ENCODE measurements at regions not wholly inside any gene's neighbourhood (a gene's known extent, or its start where the extent isn't known, plus 50 kb on each side); places are given as distances from the start of the nearest gene placed in this dataset.
"Not testable (repeated sequence)": the region's sequence is repeated elsewhere in the genome, so short reads cannot be mapped to it uniquely, and the experiment has no call there.

DNA sequence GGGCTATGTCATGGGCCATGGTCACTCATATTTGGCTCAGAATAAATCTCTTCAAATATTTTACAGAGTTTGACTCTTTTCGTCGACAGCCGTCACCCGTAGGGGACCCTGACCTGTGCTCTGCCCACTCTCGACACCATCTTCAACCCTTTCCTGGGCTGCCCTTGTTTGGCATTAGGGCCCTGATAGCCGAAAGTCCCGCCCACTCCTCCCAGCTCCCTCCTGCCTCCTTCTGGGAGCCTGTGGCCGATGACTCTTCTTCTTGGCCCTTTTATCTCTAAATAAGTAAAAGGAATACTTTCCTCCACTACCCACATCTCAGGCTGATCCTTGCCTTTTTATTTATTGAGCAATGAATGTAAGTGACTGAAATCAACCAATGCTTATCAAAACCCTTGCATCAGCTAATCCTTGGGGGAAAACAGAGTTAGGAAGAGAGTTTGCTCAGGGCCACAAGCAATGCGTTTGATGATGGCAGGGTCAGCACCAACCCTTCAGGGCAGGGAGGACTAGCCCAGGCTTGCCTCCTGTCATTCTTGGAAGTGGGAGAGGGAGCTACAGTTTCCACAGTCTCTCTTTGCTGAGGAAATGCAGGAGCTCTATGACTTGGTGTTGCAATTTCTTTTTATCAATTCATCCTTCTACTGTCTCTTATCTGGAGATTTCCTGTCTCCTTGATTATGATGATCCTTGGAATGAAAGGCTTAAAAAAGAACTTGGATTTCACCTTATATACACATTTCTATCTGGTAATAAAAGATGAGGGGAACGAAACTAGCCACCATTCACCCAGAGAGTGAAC is 218.2 kb upstream of the PODXL start:
- no peak for DNase-seq

- no peak for DNase-seq
These were observed 217.0 kb upstream of the PODXL start for GRCh38 chr7:131773413-131773812.

GRCh38 chr7:131769241-131769640 is 212.8 kb upstream of the PODXL start:
- no peak for DNase-seq

DNA sequence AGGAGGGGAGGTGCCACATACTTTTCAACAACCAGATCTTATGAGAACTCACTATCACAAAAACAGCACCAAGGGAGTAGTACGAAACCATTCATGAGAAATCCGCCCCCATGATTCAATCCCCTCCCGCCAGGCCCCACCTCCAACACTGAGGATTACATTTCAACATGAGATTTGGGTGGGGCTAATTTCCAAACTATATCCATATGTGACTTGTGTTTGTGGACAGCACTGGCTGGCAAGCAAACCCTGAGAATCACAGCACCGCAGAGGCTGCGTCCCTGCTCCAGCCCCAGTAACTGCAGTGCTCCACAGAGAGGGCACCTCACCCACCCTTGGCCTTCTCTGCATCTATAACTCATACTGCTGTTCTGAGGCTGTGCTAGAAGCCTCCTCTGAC is 211.2 kb upstream of the PODXL start:
- DNase-seq: no peak

DNA sequence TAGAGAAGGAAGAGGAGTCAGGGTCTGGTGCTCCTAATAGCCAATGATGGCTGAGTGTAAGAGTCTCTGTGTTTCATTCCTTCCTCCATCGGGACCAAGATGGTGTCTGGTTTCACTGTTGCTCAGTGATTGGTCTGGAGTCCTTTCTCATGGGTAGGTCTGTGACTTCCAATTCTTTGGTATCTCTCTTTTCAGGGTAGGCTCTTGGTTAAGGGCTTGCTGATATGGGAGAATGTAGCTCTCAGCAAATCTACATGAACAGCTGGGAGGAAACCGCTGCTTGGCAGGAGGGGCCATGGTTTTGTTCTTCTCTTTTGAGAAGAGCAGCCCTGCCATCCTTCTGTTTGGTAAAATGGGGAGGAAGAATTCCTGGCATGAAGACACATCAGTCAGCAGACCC is 209.1 kb upstream of the PODXL start:
- DNase-seq: no peak

GRCh38 chr7:131764143-131764775 is 207.8 kb upstream of the PODXL start:
- no peak for DNase-seq

DNA sequence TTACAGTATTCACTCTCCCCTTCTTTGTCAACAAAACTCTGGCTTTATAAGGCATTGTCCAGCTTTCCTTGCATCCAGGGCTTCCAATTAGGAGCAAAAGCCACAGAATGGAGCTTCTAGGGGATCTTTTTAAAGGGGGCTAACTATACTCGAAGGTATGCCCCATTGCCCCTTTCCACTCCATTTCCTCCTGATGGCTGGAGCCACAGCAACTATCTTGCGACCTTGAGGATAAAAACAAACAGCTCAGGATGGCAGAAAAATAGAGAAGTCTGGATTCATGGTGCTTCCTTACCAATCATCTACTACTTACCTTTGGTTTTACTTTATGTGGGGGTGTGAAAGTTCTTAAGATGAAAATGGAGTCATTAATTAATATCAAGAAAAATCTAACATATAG is 206.3 kb upstream of the PODXL start:
- no peak for DNase-seq

DNA sequence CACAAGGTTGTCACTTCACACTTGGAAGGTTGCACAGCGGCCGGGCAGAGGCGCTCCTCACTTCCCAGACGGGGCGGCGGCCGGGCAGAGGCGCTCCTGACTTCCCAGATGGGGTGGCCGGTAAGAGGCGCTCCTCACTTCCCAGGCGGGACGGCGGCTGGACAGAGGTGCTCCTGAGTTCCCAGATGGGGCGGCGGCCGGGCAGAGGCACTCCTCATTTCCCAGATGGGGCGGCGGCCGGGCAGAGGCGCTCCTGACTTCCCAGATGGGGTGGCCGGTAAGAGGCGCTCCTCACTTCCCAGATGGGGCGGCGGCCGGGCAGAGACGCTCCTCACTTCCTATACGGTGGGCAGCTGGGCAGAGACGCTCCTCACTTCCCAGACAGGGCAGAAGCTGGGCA is 199.4 kb upstream of the PODXL start:
- not testable (repeated sequence) for DNase-seq

DNA sequence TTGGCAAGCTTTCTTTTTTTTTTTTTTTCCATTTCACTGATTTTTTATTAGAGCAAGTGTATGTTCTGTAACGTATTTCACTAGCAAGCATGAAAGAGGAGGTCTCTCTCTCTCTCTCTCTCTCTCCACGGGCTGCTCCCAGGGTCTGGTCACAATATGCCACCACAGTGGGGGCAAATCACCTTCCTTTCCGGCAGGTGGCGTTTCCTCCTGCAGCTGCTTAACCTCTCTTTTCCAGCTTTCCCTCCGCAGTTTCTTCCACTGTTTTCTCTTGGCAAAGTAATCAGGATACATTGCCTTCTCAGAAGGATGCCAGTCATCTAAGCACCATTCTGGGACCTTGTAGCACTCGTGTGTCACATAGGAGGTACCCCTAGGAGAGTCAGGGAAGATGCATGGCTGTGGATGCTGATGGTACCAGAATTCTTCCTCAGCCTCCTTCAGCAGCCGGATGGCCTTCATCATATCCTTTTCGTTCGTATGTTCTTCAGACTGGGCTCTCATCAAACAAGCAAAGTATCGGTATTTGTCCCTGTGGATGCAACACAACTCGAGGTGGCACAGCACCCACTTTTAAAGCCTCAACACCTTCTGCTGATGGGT is 197.3 kb upstream of the PODXL start:
- no peak for DNase-seq

- DNase-seq: no peak
These were observed 191.3 kb upstream of the PODXL start for GRCh38 chr7:131747658-131748232.

GRCh38 chr7:131745390-131746248 is 189.2 kb upstream of the PODXL start:
- no peak for DNase-seq

DNA sequence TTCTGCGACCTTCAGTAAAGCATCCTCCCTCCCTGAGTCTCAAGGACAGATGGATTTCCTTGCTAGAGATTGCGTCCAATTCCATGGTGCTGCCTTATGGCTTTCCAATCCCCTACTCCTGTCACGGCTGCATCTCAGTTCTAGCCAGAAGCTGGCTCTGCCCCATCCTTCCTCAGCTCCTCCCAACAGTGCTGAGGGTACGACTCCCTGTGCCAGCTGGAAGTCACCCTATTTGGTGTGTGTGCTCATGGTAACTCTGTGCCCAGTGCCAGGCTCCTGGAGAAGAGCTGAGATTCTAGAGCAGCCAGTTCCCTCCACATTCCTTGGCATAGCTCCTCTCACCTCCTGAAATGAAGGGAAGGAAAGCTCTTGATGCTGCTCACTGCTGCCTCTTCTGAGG is 185.0 kb upstream of the PODXL start:
- DNase-seq: no peak

DNA sequence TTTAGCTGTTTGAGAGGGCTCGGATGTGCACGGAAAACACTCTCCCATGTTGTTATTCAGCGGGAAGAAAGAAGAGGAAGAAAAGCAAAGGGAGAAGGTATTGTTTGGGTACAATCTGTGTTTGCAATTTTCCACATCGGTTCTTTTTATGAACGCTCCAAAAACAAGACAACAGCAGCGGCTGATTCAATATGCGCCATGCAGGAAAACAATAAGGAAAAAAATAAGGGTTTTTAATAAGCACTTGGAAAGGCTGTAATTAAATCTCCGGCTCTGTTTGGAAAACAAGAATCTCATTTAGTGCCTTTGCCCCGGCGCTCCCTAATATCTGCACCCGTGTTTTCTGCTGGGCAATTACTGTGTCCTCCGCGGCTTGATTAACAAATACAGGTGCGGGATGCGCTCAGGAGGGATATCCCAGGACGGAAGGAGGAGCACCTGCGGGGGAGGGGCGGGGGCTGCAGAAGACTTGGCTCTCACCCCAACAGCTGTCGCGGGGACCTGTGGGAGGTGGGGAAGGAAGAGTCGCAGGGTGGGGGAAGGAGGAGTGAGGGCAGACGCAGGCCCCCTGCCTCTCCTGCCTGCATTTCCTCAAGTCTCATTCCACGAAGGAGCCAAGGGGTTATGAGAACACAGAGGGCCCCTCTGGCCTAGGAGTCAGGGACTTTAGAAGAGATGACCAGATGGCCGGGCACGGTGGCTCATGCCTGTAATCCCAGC is 181.5 kb upstream of the PODXL start:
- no peak for DNase-seq

- DNase-seq: no peak
These were observed 178.7 kb upstream of the PODXL start for GRCh38 chr7:131735101-131735500.

DNA sequence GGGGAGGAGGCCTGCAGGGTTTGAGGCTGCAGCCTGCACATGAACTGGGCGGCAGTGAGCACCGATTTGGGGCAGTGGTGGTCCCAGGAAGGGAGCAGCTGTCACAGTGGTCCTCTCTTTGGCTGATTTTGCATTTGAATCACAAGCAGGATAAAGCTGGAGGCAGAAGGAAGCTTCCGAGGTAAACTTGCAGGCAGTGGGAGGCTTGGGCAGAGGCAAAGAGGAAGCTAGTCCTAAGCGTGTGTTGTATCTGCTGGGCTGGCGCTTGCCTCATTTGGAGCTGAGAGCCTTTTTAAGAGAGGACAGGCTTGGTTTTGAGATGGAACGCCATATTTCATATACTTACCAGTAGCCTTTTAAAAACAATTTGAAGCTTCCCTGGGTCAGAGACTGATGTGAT is 177.2 kb upstream of the PODXL start:
- DNase-seq: no peak

- DNase-seq: no peak
These were observed 170.8 kb upstream of the PODXL start for GRCh38 chr7:131727189-131727588.

DNA sequence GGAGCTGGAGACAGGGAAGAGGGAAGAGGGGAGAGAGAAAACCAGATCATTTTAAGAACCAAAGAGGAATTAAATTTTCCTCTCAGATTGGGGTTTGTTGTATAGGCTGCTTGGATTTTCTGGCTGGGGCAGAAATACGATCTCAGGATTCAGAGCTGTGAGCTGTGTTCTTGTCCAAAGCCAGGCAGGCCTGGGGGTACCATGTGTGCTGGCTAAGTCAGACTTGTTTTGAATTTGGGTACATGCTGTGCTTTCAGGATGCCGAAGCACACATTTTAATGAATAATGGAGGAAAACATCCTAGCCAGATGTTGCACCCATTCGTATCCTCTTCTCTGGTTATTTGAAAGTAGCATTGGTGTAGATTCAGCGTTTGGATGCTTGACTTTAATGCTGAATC is 170.3 kb upstream of the PODXL start:
- no peak for DNase-seq

GRCh38 chr7:131726031-131726430 is 169.6 kb upstream of the PODXL start:
- no peak for DNase-seq

DNA sequence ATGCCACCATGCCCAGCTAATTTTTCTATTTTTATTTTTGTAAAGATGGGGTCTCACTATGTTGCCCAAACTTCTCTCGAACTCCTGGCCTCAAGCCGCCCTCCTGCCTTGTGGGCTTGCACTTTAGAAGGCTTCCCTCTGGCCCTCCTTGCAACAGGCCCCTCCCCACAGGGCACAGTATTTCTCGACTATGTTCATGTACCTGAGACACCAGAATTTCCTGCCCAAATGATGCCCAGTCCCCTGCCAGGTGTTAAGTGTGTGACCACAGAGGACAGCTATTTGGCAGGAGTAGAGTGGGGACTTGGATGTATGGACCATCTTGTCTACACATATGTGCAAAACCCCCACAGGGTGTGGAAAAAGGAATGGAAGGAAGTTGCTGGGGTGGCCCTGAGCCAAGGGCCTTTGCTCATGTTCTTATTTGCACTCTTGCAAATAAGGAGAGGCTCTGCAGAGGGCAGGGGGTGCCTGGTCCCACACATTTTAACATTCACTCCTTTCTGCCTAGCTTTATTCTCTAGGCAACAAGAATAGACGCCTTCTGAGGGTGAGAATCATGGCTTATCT is 168.4 kb upstream of the PODXL start:
- DNase-seq: no peak

GRCh38 chr7:131723926-131724325 is 167.5 kb upstream of the PODXL start:
- DNase-seq: no peak

DNA sequence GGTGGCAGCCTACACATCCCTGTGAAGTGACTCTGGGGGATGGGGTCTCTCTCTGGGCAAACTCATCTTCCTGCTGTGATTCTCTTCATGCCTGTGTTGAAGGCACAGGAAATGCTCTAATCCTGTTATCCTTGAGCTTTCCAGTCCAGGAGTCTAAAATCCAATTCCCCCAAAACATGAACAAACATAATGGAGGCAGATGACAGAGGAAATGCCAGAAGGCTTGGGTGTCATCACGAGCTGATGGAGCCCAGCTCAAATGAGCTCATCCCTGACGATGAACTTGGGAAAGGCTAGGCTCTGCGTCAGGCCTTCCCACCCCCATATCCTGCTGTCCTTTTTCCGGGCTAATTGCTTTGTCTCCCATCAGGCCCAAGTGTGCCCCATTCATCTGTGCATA is 165.9 kb upstream of the PODXL start:
- DNase-seq: no peak

GRCh38 chr7:131721660-131722059 is 165.2 kb upstream of the PODXL start:
- no peak for DNase-seq
